Ishikawa (cell line): ENCODE measurements at regions not wholly inside any gene's neighbourhood (a gene's known extent, or its start where the extent isn't known, plus 50 kb on each side); places are given as distances from the start of the nearest gene placed in this dataset.
A peak's percentile ranks its signal among the peaks of the same experiment; 100 is the strongest.

Experiments
- CEBPB ChIP-seq: IDR thresholded peaks from 2 replicates; pipeline ENCODE4 v1.6.1; 2012
- CREB1 ChIP-seq: IDR thresholded peaks from 2 replicates; pipeline ENCODE4 v1.6.1; 2012; ENCODE audit warnings: low read depth
- EGR1 ChIP-seq: IDR thresholded peaks from 2 replicates; pipeline ENCODE4 v1.6.1; 2012
- EP300 ChIP-seq: IDR thresholded peaks from 2 replicates; pipeline ENCODE4 v1.6.1; 2012; ENCODE audit warnings: borderline replicate concordance
- FOXM1 ChIP-seq: IDR thresholded peaks from 2 replicates; pipeline ENCODE4 v1.6.1; 2012; ENCODE audit warnings: low read depth, borderline replicate concordance
- NFIC ChIP-seq: IDR thresholded peaks from 2 replicates; pipeline ENCODE4 v1.6.1; 2012
- RAD21 ChIP-seq: IDR thresholded peaks from 2 replicates; pipeline ENCODE4 v1.6.1; 2012; ENCODE audit warnings: low read depth
- TAF1 ChIP-seq: IDR thresholded peaks from 2 replicates; pipeline ENCODE4 v1.6.1; 2012; ENCODE audit warnings: low read depth, mild to moderate bottlenecking
- TCF12 ChIP-seq: IDR thresholded peaks from 2 replicates; pipeline ENCODE4 v1.6.1; 2012; ENCODE audit warnings: low read depth
- TEAD4 ChIP-seq: IDR thresholded peaks from 2 replicates; pipeline ENCODE4 v1.6.1; 2012
- USF1 ChIP-seq: IDR thresholded peaks from 2 replicates; pipeline ENCODE4 v1.6.1; 2012
- YY1 ChIP-seq: IDR thresholded peaks from 2 replicates; pipeline ENCODE4 v1.6.1; 2012; ENCODE audit warnings: low read depth
- ZBTB7A ChIP-seq: IDR thresholded peaks from 2 replicates; pipeline ENCODE4 v1.6.1; 2012; ENCODE audit warnings: low read depth
- TF ChIP-seq, protein P1 (sequence below): IDR thresholded peaks from 2 replicates; pipeline ENCODE4 v1.6.1; 2012; ENCODE audit warnings: low read depth, mild to moderate bottlenecking
- TF ChIP-seq, protein P2 (sequence below): IDR thresholded peaks from 2 replicates; pipeline ENCODE4 v1.6.1; 2012

GRCh38 chrX:112979879-112980278, 139.2 kb upstream of the AMOT start:
- TF ChIP-seq, protein P1, sequence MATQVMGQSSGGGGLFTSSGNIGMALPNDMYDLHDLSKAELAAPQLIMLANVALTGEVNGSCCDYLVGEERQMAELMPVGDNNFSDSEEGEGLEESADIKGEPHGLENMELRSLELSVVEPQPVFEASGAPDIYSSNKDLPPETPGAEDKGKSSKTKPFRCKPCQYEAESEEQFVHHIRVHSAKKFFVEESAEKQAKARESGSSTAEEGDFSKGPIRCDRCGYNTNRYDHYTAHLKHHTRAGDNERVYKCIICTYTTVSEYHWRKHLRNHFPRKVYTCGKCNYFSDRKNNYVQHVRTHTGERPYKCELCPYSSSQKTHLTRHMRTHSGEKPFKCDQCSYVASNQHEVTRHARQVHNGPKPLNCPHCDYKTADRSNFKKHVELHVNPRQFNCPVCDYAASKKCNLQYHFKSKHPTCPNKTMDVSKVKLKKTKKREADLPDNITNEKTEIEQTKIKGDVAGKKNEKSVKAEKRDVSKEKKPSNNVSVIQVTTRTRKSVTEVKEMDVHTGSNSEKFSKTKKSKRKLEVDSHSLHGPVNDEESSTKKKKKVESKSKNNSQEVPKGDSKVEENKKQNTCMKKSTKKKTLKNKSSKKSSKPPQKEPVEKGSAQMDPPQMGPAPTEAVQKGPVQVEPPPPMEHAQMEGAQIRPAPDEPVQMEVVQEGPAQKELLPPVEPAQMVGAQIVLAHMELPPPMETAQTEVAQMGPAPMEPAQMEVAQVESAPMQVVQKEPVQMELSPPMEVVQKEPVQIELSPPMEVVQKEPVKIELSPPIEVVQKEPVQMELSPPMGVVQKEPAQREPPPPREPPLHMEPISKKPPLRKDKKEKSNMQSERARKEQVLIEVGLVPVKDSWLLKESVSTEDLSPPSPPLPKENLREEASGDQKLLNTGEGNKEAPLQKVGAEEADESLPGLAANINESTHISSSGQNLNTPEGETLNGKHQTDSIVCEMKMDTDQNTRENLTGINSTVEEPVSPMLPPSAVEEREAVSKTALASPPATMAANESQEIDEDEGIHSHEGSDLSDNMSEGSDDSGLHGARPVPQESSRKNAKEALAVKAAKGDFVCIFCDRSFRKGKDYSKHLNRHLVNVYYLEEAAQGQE: no peak

DNA sequence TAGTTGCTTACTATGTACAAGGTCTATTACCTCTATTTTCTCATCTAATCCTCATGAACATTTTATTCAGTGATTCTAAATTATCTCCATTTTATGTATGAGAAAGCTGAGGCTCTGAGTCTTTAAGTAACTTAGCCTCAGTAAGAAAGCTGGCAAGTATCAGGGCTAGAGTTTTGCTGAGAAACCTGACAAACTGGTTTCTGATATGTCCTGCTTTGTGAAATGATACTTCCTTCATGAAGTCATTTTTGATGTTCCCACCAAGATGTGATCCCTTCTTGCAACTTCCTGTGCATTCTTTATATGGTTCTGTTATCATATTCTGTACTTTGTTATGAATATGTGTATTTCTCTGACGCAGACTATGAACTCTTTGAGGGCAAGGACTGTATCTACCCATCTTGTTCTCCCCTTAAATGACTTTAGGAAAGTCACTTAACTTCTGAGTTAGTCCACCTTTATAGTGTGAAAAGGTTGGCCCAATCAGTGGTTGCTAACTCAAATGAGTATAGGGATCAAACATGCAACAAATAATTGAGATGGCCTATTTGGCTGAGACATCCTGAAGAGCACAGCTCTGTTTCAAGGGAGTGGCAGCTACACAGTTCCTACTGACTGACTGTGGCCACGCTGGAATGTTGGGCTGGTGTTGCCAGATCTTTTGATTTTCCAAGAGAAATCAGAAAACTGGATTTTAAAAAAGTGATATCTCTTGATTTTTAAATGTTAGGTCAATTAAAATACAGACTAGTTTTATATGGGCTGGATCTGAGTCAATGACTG, 127.9 kb upstream of the AMOT start:
- no peak for TF ChIP-seq TEAD4
- TF ChIP-seq TAF1: no peak
- TF ChIP-seq, protein P1: no peak
- TF ChIP-seq ZBTB7A: no peak
- TF ChIP-seq RAD21: no peak
- no peak for TF ChIP-seq TCF12
- no peak for TF ChIP-seq EGR1
- TF ChIP-seq EP300: no peak
- no peak for TF ChIP-seq FOXM1
- TF ChIP-seq CEBPB: no peak
- TF ChIP-seq CREB1: no peak
- TF ChIP-seq USF1: no peak
- TF ChIP-seq NFIC: no peak
- TF ChIP-seq, protein P2, sequence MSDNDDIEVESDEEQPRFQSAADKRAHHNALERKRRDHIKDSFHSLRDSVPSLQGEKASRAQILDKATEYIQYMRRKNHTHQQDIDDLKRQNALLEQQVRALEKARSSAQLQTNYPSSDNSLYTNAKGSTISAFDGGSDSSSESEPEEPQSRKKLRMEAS: no peak
- TF ChIP-seq YY1: no peak

- no peak for TF ChIP-seq FOXM1
- TF ChIP-seq TCF12: no peak
- TF ChIP-seq ZBTB7A: no peak
- TF ChIP-seq CEBPB: no peak
These were observed 127.3 kb upstream of the AMOT start for GRCh38 chrX:112967903-112968302.

DNA sequence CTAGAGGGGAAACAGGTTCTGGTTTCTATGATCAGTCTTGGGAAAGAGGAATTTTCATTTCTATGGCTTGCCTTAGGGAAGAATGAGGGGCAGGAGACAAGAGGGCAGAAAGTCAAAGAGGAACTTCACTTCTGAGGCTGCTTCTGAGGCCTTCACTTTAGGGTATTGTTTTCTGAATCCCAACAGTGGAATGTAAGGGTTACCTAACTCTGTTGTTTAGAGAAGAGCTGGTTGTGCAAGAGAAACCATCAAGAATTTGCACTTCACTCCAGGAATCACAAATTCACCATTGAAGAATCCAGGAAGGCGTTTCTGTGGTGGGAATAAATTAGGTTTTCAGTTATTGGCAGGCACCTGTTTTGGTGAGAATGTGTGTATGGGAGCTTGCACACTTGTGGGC, 126.7 kb upstream of the AMOT start:
- TF ChIP-seq CEBPB (0 out of 2 replicates have a peak, but pooled peaks have one; percentile 4), TCF12 (no peak)

DNA sequence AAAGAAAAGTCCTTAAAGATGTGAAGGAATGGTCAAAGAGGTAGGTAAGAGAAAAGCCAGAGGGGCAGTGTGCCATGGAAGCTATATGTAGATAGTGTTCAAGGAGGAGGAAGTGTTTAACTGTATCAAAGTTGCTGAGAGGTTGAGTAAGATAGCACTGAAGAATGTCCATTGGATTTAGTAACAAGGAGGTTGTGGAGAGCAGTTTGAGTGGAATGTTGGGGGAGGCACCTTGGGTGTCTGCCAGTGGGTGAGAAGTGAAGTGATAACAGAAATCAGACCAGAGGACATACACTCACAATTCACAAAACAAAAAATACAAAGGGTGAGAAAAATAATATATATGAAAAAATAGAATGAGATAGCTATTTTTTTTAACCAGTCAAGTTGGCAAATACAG, 121.3 kb upstream of the AMOT start:
- TF ChIP-seq ZBTB7A (no peak), CREB1 (no peak), TCF12 (no peak), EP300 (no peak)

- TF ChIP-seq EP300 (no peak), TAF1 (no peak), NFIC (peak; percentile 35; the same call in 1 of the 2 replicates)
- TF ChIP-seq, protein P2: no peak
These were observed 107.5 kb upstream of the AMOT start for GRCh38 chrX:112947981-112948615.

DNA sequence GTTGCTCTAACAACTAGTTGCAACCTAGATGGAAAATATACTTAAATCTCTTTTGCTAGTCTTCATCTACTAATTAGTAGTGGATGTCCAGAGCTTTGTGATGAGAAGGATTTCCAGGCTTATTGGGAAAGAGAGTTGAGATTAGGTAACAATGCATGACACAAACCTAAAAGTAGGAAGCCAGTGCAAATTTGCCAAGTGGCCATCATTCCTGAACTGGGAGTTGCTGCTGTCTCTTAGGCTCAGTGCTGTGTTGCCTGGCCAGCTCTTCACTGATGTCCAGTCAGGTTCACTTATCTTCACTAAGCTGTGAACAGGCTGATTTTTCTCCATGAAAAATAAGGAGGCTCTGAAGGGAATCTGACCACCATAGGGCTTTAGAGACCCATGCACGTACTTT, 105.6 kb upstream of the AMOT start:
- TF ChIP-seq TEAD4 (no peak), TAF1 (no peak), NFIC (no peak), EGR1 (no peak), YY1 (no peak), USF1 (no peak), CEBPB (no peak)
- TF ChIP-seq, protein P1: no peak
